Neural progenitor cell (in vitro differentiated cells): ENCODE measurements at regions not wholly inside any gene's neighbourhood (a gene's known extent, or its start where the extent isn't known, plus 50 kb on each side); places are given as distances from the start of the nearest gene placed in this dataset.

ENCODE experiments used
- EZH2 ChIP-seq: fragments of 200-600 bp; sonication (generic); IDR thresholded peaks from 2 replicates; pipeline ENCODE4 v1.6.1; 2017; ENCODE audit warnings: antibody characterized with exemption, mild to moderate bottlenecking, moderate library complexity
- EZH2phosphoT487 ChIP-seq: fragments of 200-600 bp; sonication (generic); IDR thresholded peaks from 2 replicates; pipeline ENCODE4 v1.6.1; 2017; ENCODE audit warnings: antibody characterized with exemption
- TF ChIP-seq, protein P1 (sequence below): fragments of 200-600 bp; sonication (generic); IDR thresholded peaks from 2 replicates; pipeline ENCODE4 v1.5.1; 2017; ENCODE audit warnings: antibody characterized with exemption, mild to moderate bottlenecking

DNA sequence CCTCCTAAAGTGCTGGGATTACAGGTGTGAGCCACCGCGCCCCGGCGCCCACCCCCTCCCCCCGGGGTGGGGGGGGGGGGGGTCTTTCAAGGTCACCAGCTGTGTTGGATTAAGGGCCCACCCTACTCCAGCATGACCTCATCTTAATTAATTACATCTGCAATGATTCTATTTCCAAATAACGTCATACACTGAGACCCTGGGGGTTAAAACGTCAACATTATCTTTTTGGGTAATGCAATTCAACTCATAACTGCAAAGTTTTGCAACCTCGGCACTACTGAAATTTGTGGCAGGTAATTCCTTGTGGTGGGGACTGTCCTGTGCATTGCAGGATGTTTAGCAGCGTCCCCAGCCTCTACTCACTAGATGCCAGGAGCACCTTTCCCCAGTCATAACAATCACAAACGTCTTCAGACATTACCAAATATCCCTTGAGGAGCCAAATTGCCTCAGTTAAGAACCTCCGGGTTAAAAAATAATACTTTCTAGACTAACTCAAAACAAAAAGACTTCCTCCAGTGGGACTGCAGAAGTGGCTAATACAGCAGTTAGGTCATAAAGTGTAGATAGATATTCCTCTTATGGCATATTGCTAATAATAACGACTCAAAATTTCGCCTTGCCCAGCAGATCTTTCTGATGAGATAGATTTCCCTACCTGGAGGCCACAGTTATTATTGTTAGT lies 233.0 kb upstream of the KAZN start:
- TF ChIP-seq, protein P1, sequence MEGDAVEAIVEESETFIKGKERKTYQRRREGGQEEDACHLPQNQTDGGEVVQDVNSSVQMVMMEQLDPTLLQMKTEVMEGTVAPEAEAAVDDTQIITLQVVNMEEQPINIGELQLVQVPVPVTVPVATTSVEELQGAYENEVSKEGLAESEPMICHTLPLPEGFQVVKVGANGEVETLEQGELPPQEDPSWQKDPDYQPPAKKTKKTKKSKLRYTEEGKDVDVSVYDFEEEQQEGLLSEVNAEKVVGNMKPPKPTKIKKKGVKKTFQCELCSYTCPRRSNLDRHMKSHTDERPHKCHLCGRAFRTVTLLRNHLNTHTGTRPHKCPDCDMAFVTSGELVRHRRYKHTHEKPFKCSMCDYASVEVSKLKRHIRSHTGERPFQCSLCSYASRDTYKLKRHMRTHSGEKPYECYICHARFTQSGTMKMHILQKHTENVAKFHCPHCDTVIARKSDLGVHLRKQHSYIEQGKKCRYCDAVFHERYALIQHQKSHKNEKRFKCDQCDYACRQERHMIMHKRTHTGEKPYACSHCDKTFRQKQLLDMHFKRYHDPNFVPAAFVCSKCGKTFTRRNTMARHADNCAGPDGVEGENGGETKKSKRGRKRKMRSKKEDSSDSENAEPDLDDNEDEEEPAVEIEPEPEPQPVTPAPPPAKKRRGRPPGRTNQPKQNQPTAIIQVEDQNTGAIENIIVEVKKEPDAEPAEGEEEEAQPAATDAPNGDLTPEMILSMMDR = no peak
- no peak for TF ChIP-seq EZH2
- TF ChIP-seq EZH2phosphoT487 = no peak
